ENCODE measurements at regions not wholly inside any gene's neighbourhood (a gene's known extent, or its start where the extent isn't known, plus 50 kb on each side); places are given as distances from the start of the nearest gene placed in this dataset.

GRCh38 chr5:2592766-2593165 is 158.7 kb downstream of the IRX2 start:
- 75% methylated on average over 10 of the region's 10 CpGs for WGBS

DNA sequence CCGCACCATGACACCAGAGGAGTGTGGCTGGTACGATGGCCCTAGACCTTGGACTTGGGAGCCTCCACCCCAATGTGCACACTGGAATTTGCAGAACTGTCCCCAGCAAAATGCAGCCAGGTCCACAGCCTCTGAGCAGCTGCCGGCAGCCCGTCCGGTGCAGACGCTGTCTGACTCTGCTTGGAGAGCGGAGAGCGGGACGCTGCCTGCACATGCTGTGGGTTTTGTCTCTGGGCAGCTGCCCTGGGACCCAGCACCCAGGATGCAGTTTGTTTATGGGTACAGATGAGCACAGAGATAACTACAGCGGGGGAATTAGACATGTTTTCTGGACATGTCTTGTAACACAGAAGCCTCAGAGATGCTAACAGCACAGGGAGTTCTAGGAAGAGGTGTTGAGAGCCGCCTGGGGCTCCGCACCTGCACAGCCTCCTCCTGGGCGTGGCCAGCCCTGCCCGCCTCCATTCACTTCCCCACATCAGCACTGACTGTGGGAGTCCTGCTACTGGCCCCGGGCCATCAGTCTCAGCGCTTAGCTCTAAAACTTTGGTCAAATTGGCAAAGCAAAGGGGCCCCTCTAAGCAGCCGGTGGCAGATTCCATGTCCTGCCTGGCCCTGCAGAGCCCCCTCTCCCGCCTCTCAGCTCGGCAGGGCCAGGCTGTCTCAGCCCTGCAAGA is 159.6 kb downstream of the IRX2 start:
- Histone ChIP-seq H3K36me3 (no peaks in the 10 kb centered on the region), H3K4me3 (no peak overlapping the region), H3K27ac (no peak overlapping the region), H3K9me3 (no peaks in the 10 kb centered on the region), H3K4me1 (replicated peaks) (no peaks in the 10 kb centered on the region), H3K27me3 (replicated peaks; ENCODE audit: insufficient read depth) (peaks cover 2% of the 10 kb centered on the region)
- intact Hi-C loops (cut with DNase I): no loop called here
- WGBS: 28% methylated on average over 19 of the region's 19 CpGs
- TF ChIP-seq, protein P1, sequence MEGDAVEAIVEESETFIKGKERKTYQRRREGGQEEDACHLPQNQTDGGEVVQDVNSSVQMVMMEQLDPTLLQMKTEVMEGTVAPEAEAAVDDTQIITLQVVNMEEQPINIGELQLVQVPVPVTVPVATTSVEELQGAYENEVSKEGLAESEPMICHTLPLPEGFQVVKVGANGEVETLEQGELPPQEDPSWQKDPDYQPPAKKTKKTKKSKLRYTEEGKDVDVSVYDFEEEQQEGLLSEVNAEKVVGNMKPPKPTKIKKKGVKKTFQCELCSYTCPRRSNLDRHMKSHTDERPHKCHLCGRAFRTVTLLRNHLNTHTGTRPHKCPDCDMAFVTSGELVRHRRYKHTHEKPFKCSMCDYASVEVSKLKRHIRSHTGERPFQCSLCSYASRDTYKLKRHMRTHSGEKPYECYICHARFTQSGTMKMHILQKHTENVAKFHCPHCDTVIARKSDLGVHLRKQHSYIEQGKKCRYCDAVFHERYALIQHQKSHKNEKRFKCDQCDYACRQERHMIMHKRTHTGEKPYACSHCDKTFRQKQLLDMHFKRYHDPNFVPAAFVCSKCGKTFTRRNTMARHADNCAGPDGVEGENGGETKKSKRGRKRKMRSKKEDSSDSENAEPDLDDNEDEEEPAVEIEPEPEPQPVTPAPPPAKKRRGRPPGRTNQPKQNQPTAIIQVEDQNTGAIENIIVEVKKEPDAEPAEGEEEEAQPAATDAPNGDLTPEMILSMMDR (IDR thresholded peaks at IDR 0.05): no peak
- TF ChIP-seq POLR2AphosphoS5 (IDR thresholded peaks at IDR 0.05) (no peak), POLR2A (IDR thresholded peaks at IDR 0.05) (no peak)
- no peak for DNase-seq (ENCODE audit: low spot score)

More at GRCh38 chr5:2592766-2593165, 158.7 kb downstream of the IRX2 start:
- TF ChIP-seq POLR2A (IDR thresholded peaks at IDR 0.05) (no peak), POLR2AphosphoS5 (IDR thresholded peaks at IDR 0.05) (no peak)
- TF ChIP-seq, protein P1 (IDR thresholded peaks at IDR 0.05): no peak
- Histone ChIP-seq H3K4me3 (no peak overlapping the region), H3K4me1 (replicated peaks) (no peaks in the 10 kb centered on the region), H3K27ac (no peak overlapping the region), H3K27me3 (replicated peaks; ENCODE audit: insufficient read depth) (peaks cover 2% of the 10 kb centered on the region), H3K9me3 (no peaks in the 10 kb centered on the region), H3K36me3 (no peaks in the 10 kb centered on the region)
- intact Hi-C loops (cut with DNase I): no loop called here
- no peak for DNase-seq (ENCODE audit: low spot score)

GRCh38 chr5:2588850-2589501 is 162.5 kb downstream of the IRX2 start:
- DNase-seq (ENCODE audit: low spot score): no peak
- H3K36me3 ChIP-seq: no peaks in the 10 kb centered on the region
- intact Hi-C loops (cut with DNase I): no loop called here
- H3K9me3 ChIP-seq: no peaks in the 10 kb centered on the region
- TF ChIP-seq POLR2AphosphoS5 (IDR thresholded peaks at IDR 0.05) (no peak), POLR2A (IDR thresholded peaks at IDR 0.05) (no peak)
- TF ChIP-seq, protein P1 (IDR thresholded peaks at IDR 0.05): no peak
- H3K27me3 ChIP-seq (replicated peaks; ENCODE audit: insufficient read depth): peaks cover 2% of the 10 kb centered on the region
- 63% methylated on average over 9 of the region's 9 CpGs for WGBS
- H3K4me3 ChIP-seq: no peak overlapping the region
- no peak overlapping the region for H3K27ac ChIP-seq
- no peaks in the 10 kb centered on the region for H3K4me1 ChIP-seq (replicated peaks)

DNA sequence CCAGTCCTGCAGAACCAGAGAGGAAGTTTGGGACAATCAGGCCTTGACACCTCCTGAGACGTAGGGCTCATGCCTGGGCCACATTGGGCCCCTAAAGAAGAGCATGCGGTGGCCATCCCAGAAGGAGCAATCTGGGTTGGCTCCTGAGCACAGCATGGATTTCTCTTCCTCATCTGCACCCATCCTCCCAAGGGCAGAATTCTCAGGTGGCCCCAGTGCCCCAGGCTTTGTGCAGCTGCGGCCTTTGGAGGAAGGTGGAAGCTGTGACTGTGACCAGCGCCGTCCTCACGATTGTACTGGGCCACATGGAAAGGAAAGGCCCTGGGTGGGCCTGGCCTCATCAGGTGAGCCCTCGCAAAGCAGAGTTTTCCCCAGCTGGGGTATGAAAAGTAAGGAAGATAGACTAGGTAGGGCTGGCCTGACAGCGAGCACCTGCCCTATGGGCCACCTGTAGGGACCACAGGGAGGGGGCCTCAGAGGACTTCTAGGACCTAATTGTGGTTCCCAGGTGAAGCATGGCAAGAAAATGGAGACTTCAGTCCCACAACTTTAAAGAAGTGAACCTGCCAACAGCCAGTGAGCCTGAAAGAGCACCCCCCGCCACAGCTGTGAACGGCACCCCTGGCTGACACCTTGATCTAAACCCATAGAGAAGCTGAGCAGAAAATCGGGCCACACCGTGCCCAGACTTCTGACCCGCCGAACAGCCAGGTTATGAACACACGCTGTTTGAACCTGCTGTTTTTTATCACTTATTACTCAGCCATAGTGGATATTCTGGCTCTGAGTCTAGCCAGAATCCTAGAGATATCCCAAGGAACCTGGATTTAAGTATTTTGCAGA is 164.1 kb downstream of the IRX2 start:
- intact Hi-C loops (cut with DNase I): no loop called here
- no peak for TF ChIP-seq POLR2A (IDR thresholded peaks at IDR 0.05)
- TF ChIP-seq, protein P1 (IDR thresholded peaks at IDR 0.05): no peak
- TF ChIP-seq POLR2AphosphoS5 (IDR thresholded peaks at IDR 0.05): no peak
- H3K36me3 ChIP-seq: no peaks in the 10 kb centered on the region

More for the DNA sequence above, 164.1 kb downstream of the IRX2 start:
- no peak for DNase-seq (ENCODE audit: low spot score)
- Histone ChIP-seq H3K27me3 (replicated peaks; ENCODE audit: insufficient read depth) (peaks cover 2% of the 10 kb centered on the region), H3K4me1 (replicated peaks) (no peaks in the 10 kb centered on the region), H3K9me3 (no peaks in the 10 kb centered on the region), H3K4me3 (no peak overlapping the region), H3K27ac (no peak overlapping the region)
- 92% methylated on average over 15 of the region's 15 CpGs for WGBS
